ENCODE measurements at regions not wholly inside any gene's neighbourhood (a gene's known extent, or its start where the extent isn't known, plus 50 kb on each side); places are given as distances from the start of the nearest gene placed in this dataset.
A peak's percentile ranks its signal among the peaks of the same experiment; 100 is the strongest.

GRCh38 chr7:97495487-97495886, 236.4 kb upstream of the TAC1 start:
- H3K4me1 ChIP-seq (ENCODE audit: insufficient read depth, low read length) = no peaks in the 10 kb centered on the region
- H3K4me1 Mint-ChIP-seq = no peaks in the 10 kb centered on the region
- no peak overlapping the region for H3K27ac Mint-ChIP-seq
- ChIA-PET POLR2A (no interaction called here), CTCF (no interaction called here)
- H3K36me3 Mint-ChIP-seq = no peaks in the 10 kb centered on the region
- no peak overlapping the region for H3K4me3 ChIP-seq (ENCODE audit: low read length)
- no peaks in the 10 kb centered on the region for H3K9me3 Mint-ChIP-seq
- H3K27me3 ChIP-seq (ENCODE audit: insufficient read depth, low read length, poor library complexity, severe bottlenecking) = no peaks in the 10 kb centered on the region
- no peaks in the 10 kb centered on the region for H3K9me3 ChIP-seq (ENCODE audit: low read length)
- no peak for DNase-seq
- no peaks in the 10 kb centered on the region for H3K27me3 Mint-ChIP-seq
- H3K4me3 Mint-ChIP-seq = no peak overlapping the region
- H3K27ac ChIP-seq (ENCODE audit: low read depth, low read length) = no peak overlapping the region
- H3K36me3 ChIP-seq (ENCODE audit: insufficient read depth, low read length) = no peaks in the 10 kb centered on the region

GRCh38 chr7:97499204-97499603, 232.7 kb upstream of the TAC1 start:
- Mint-ChIP-seq H3K27me3 (peaks cover 0 to 2% of the 10 kb centered on the region in 2 donors), H3K27ac (no peak overlapping the region), H3K36me3 (no peaks in the 10 kb centered on the region), H3K4me1 (no peaks in the 10 kb centered on the region), H3K4me3 (no peak overlapping the region), H3K9me3 (no peaks in the 10 kb centered on the region)
- Histone ChIP-seq H3K36me3 (ENCODE audit: insufficient read depth, low read length) (no peaks in the 10 kb centered on the region), H3K9me3 (ENCODE audit: low read length) (no peaks in the 10 kb centered on the region), H3K4me3 (ENCODE audit: low read length) (no peak overlapping the region), H3K27me3 (ENCODE audit: insufficient read depth, low read length, poor library complexity, severe bottlenecking) (no peaks in the 10 kb centered on the region), H3K4me1 (ENCODE audit: insufficient read depth, low read length) (no peaks in the 10 kb centered on the region), H3K27ac (ENCODE audit: low read depth, low read length) (no peak overlapping the region)
- CTCF ChIA-PET = interaction anchor here (1.0 to 1.3 kb wide), 3 partner anchors 8 to 337 kb away, joined by 3 to 5 read pairs (median 3); no protein-coding TSS in a partner anchor
- DNase-seq = no peak
- POLR2A ChIA-PET = no interaction called here

DNA sequence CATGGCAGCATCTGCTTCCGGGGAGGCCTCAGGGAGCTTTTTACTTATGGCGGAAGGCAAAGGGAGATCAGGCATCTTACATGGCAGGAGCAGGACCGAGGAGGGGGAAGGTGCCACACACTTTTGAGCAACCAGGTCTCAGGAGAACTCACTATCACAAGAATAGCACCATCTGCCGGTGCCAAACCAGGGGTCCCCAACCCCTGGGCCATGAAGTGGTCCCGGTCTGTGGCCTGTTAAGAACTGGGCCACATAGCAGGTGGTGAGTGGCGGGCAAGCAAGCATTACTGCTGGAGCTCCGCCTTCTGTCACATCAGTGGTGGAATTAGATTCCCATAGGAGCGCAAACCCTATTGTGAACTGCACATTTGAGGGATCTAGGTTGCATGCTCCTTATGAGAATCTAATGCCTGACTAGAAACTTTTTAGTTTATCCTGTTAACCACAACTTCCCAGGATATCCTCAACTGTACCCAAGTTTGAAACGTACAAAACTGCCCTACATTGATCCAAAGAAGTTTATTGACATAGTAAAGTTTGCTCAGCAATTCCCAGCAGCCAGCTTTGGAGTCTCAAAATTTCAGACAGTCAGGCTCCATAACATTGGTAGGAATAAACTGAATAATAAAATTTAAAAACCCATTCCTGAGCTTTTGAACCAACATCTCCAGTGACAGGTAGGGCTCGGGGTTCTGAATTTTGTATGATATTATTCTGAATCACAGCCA, 228.4 kb upstream of the TAC1 start:
- no peaks in the 10 kb centered on the region for H3K4me1 ChIP-seq (ENCODE audit: insufficient read depth, low read length)
- Mint-ChIP-seq H3K36me3 (no peaks in the 10 kb centered on the region), H3K4me1 (peaks cover 0 to 6% (median 0%) of the 10 kb centered on the region in 3 donors), H3K4me3 (no peak overlapping the region), H3K9me3 (peaks cover 0 to 4% (median 0%) of the 10 kb centered on the region in 5 donors), H3K27me3 (peaks cover 0 to 2% of the 10 kb centered on the region in 2 donors), H3K27ac (no peak overlapping the region)
- no peaks in the 10 kb centered on the region for H3K36me3 ChIP-seq (ENCODE audit: insufficient read depth, low read length)
- CTCF ChIA-PET = no interaction called here
- no peak for DNase-seq
- H3K9me3 ChIP-seq (ENCODE audit: low read length) = no peaks in the 10 kb centered on the region
- POLR2A ChIA-PET = interaction anchor here (0.7 kb wide), 1 partner anchor 699 kb away, joined by 3 read pairs; no protein-coding TSS in a partner anchor
- no peak overlapping the region for H3K27ac ChIP-seq (ENCODE audit: low read depth, low read length)
- H3K27me3 ChIP-seq (ENCODE audit: insufficient read depth, low read length, poor library complexity, severe bottlenecking) = no peaks in the 10 kb centered on the region
- H3K4me3 ChIP-seq (ENCODE audit: low read length) = no peak overlapping the region

GRCh38 chr7:97506728-97507127, 225.2 kb upstream of the TAC1 start:
- CTCF ChIA-PET = no interaction called here
- Mint-ChIP-seq H3K4me1 (peaks cover 0 to 6% (median 0%) of the 10 kb centered on the region in 3 donors), H3K27ac (no peak overlapping the region), H3K4me3 (peak overlapping the region in 1 of 7 donors; percentile 6), H3K27me3 (no peaks in the 10 kb centered on the region), H3K36me3 (no peaks in the 10 kb centered on the region), H3K9me3 (peaks cover 0 to 4% (median 0%) of the 10 kb centered on the region in 5 donors)
- H3K4me3 ChIP-seq (ENCODE audit: low read length) = no peak overlapping the region
- H3K9me3 ChIP-seq (ENCODE audit: low read length) = no peaks in the 10 kb centered on the region
- DNase-seq = no peak
- H3K4me1 ChIP-seq (ENCODE audit: insufficient read depth, low read length) = no peaks in the 10 kb centered on the region
- no peaks in the 10 kb centered on the region for H3K27me3 ChIP-seq (ENCODE audit: insufficient read depth, low read length, poor library complexity, severe bottlenecking)
- H3K36me3 ChIP-seq (ENCODE audit: insufficient read depth, low read length) = no peaks in the 10 kb centered on the region
- H3K27ac ChIP-seq (ENCODE audit: low read depth, low read length) = no peak overlapping the region
- POLR2A ChIA-PET = no interaction called here

- Histone ChIP-seq H3K9me3 (ENCODE audit: low read length) (no peaks in the 10 kb centered on the region), H3K36me3 (ENCODE audit: insufficient read depth, low read length) (no peaks in the 10 kb centered on the region), H3K27ac (ENCODE audit: low read depth, low read length) (no peak overlapping the region), H3K4me1 (ENCODE audit: insufficient read depth, low read length) (no peaks in the 10 kb centered on the region), H3K27me3 (ENCODE audit: insufficient read depth, low read length, poor library complexity, severe bottlenecking) (no peaks in the 10 kb centered on the region), H3K4me3 (ENCODE audit: low read length) (no peak overlapping the region)
- H3K27ac Mint-ChIP-seq = no peak overlapping the region
- no peaks in the 10 kb centered on the region for H3K27me3 Mint-ChIP-seq
- no peaks in the 10 kb centered on the region for H3K9me3 Mint-ChIP-seq
- H3K36me3 Mint-ChIP-seq = no peaks in the 10 kb centered on the region
- ChIA-PET CTCF (no interaction called here), POLR2A (no interaction called here)
- no peaks in the 10 kb centered on the region for H3K4me1 Mint-ChIP-seq
- no peak overlapping the region for H3K4me3 Mint-ChIP-seq
- DNase-seq = no peak
Observed at GRCh38 chr7:97512441-97513207, 219.3 kb upstream of the TAC1 start.

GRCh38 chr7:97513326-97513725, 218.6 kb upstream of the TAC1 start:
- Mint-ChIP-seq H3K27ac (no peak overlapping the region), H3K4me1 (no peaks in the 10 kb centered on the region), H3K27me3 (no peaks in the 10 kb centered on the region), H3K9me3 (no peaks in the 10 kb centered on the region), H3K4me3 (no peak overlapping the region), H3K36me3 (no peaks in the 10 kb centered on the region)
- no peak for DNase-seq
- no peaks in the 10 kb centered on the region for H3K27me3 ChIP-seq (ENCODE audit: insufficient read depth, low read length, poor library complexity, severe bottlenecking)
- H3K9me3 ChIP-seq (ENCODE audit: low read length) = no peaks in the 10 kb centered on the region
- no peaks in the 10 kb centered on the region for H3K4me1 ChIP-seq (ENCODE audit: insufficient read depth, low read length)
- H3K4me3 ChIP-seq (ENCODE audit: low read length) = no peak overlapping the region
- H3K36me3 ChIP-seq (ENCODE audit: insufficient read depth, low read length) = no peaks in the 10 kb centered on the region
- ChIA-PET CTCF (no interaction called here), POLR2A (no interaction called here)
- H3K27ac ChIP-seq (ENCODE audit: low read depth, low read length) = no peak overlapping the region

DNA sequence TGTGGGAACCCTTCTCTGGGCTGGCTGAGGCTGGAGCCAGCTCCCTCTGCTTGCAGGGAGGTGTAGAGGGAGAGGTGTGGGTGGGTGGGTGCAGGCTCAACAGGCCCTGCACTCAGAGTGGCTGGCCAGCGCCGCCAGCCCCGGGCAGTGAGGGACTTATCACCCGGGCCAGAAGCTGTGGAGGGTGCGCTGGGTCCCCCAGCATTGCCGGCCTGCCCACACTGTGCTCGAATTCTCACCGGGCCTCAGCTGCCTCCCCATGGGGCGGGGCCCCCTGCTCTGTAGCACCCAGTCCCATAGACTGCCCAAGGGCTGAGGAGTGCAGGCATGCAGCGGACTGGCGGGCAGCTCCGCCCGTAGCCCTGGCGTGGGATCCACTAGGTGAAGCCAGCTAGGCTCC, 190.7 kb upstream of the TAC1 start:
- Histone ChIP-seq H3K36me3 (ENCODE audit: insufficient read depth, low read length) (no peaks in the 10 kb centered on the region), H3K4me1 (ENCODE audit: insufficient read depth, low read length) (no peaks in the 10 kb centered on the region), H3K4me3 (ENCODE audit: low read length) (no peak overlapping the region), H3K27me3 (ENCODE audit: insufficient read depth, low read length, poor library complexity, severe bottlenecking) (no peaks in the 10 kb centered on the region), H3K27ac (ENCODE audit: low read depth, low read length) (no peak overlapping the region), H3K9me3 (ENCODE audit: low read length) (no peaks in the 10 kb centered on the region)
- no peak overlapping the region for H3K4me3 Mint-ChIP-seq
- H3K36me3 Mint-ChIP-seq = no peaks in the 10 kb centered on the region
- H3K27me3 Mint-ChIP-seq = peaks cover 0 to 2% of the 10 kb centered on the region in 2 donors
- CTCF ChIA-PET = no interaction called here
- POLR2A ChIA-PET = no interaction called here
- DNase-seq = no peak
- H3K4me1 Mint-ChIP-seq = no peaks in the 10 kb centered on the region
- H3K9me3 Mint-ChIP-seq = peaks cover 2 to 9% (median 5%) of the 10 kb centered on the region in 5 donors
- H3K27ac Mint-ChIP-seq = no peak overlapping the region

DNA sequence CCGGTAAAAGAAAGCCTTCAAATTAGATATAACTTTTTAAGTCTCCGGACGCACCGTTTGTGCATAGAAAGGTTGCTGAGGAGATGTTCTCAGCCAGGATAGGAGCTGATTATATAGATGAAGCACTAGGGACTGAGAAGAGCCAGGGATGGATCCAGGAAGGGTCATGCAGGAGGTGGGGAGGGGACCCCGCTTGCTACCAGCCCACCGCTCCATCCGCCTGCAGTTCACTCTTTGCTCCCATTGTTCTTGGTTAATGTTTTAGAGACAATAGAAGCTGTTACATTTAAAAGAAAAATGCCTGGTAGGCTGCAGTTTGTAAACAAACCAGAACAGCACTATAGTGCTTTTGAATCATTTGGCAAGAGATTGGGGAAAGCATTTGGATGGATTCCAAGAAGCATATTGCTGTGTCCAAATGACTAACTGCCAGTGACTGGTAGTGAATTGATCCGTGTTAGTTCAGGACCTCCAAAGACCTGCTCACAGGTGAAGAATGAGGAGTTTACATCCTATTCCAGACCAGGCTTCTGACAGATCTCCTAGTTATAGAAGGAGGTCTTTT, 175.9 kb upstream of the TAC1 start:
- H3K9me3 Mint-ChIP-seq = peaks cover 8 to 20% (median 14%) of the 10 kb centered on the region in 5 donors
- Histone ChIP-seq H3K4me3 (ENCODE audit: low read length) (no peak overlapping the region), H3K36me3 (ENCODE audit: insufficient read depth, low read length) (no peaks in the 10 kb centered on the region), H3K27me3 (ENCODE audit: insufficient read depth, low read length, poor library complexity, severe bottlenecking) (no peaks in the 10 kb centered on the region), H3K9me3 (ENCODE audit: low read length) (no peaks in the 10 kb centered on the region), H3K27ac (ENCODE audit: low read depth, low read length) (no peak overlapping the region), H3K4me1 (ENCODE audit: insufficient read depth, low read length) (no peaks in the 10 kb centered on the region)
- no peaks in the 10 kb centered on the region for H3K36me3 Mint-ChIP-seq
- H3K4me1 Mint-ChIP-seq = no peaks in the 10 kb centered on the region
- no peak for DNase-seq
- ChIA-PET POLR2A (no interaction called here), CTCF (no interaction called here)
- H3K4me3 Mint-ChIP-seq = no peak overlapping the region
- no peaks in the 10 kb centered on the region for H3K27me3 Mint-ChIP-seq
- H3K27ac Mint-ChIP-seq = peak overlapping the region in 1 of 8 donors; percentile 59

Measured in CD8-positive, alpha-beta memory T cell (primary cell).